T47D (cell line): ENCODE measurements at regions not wholly inside any gene's neighbourhood (a gene's known extent, or its start where the extent isn't known, plus 50 kb on each side); places are given as distances from the start of the nearest gene placed in this dataset.
"Not testable (repeated sequence)": the region's sequence is repeated elsewhere in the genome, so short reads cannot be mapped to it uniquely, and the experiment has no call there.

ENCODE experiments used
- DNase-seq, 2 experiments: peaks; one replicate each; pipeline versions ENCODE4 v3.0.0 to v3.0.0-alpha.2; 2011 to 2012; ENCODE audit warnings: low read depth in 1 of 2, low spot score in 1 of 2
- JUND ChIP-seq: IDR thresholded peaks from 2 replicates; pipeline ENCODE4 v1.6.1; 2012; ENCODE audit warnings: low read depth
- in situ Hi-C: cut with HindIII; loops from 2 replicates; pipeline ENCODE4 v1.10.0; 2016; ENCODE audit warnings: low sequenced_read_pairs, low pct_unique_long_range_greater_than_20kb

DNA sequence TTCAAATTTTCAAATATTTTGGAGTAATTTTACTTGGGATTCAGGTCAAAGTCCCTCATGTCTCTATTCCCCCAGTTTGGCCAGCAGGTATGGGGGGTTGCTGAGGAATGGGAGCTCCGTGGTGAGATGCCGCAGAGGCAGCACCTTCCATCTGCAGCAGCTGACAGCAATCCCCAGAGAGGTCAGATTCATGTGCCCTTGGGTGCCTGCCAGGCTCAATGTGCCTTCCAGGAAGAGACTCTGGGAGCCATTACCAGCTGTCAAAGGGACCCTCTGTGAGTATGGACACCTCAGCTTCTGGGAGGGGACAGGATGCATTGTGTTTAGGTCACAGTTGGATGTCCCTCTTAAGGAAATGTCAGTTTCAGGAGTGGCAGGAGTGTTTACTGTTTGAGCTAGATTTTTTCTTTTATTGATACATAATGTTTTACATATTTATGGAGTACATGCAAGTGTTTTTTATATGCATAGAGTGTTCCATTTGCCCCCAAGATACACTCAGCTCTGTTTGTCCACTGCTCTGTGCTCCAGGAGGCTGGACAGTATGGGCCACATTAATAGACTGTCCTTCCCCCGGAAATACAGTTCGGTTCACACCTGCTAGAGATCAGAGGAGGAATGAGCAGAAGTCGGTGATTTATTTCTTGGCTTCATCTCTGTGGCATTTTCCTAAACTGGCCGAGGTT is 75.3 kb upstream of the GRB10 start:
- no peak for TF ChIP-seq JUND
- in situ Hi-C loops = no loop called here
- DNase-seq = no peak

DNA sequence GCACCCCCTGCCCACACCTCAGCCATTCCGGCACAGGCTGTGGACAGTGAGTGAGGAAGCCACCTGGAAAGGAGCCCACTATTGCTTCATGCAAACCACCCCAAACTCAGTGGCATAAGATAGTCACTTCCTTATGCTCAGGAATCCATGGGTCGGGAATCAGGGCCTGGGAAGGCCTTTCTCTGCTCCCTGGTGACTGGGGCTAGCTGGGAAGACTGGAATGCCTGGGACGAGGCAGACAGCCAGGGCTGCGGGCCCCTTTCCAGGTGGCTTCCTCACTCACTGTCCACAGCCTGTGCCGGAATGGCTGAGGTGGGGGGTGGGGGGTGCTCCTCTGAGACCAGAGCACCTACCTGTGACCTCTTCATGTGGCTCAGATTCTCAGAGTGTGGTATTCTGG is 74.1 kb upstream of the GRB10 start:
- in situ Hi-C loops = no loop called here
- no peak for DNase-seq
- no peak for TF ChIP-seq JUND

DNA sequence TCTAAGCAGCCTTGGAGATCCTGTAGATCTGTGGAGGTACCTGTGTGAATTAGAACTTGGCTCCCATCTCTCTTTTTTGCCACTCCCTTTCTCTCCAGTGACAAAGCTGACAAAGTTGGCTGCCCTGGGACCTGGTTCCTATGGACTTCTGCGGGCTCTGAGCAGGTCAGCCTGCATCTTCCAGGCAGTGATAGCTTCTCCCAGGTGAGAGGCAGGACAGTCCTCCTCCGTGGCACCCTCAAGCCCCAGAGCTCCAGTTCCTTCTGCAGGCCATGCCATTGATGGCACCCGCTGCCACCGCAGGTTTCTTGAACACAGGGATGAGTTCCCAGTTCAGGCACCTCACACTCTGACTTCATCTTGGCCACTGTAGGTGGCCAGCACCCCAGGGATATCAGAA is 73.5 kb upstream of the GRB10 start:
- no peak for DNase-seq
- in situ Hi-C loops = no loop called here
- no peak for TF ChIP-seq JUND

DNA sequence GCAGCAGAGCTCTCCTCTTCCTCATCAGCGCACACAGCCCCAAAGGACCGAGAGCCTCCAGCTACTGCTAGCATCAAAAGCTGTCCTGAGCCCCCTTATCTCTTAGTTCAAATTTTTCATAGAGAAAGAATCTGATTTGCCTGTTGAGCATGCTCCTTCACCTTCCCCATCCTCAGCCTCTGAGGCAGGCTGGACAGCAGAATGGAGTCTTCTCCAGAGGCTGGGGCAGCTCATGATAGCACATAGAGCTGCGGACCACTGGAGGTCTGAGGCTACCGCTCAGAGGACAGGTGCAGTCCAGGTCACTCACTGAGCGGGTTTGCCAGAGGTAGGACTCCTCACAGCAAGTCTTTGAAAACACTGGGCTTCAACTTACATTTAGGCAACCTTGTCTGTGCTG is 72.8 kb upstream of the GRB10 start:
- no peak for TF ChIP-seq JUND

DNA sequence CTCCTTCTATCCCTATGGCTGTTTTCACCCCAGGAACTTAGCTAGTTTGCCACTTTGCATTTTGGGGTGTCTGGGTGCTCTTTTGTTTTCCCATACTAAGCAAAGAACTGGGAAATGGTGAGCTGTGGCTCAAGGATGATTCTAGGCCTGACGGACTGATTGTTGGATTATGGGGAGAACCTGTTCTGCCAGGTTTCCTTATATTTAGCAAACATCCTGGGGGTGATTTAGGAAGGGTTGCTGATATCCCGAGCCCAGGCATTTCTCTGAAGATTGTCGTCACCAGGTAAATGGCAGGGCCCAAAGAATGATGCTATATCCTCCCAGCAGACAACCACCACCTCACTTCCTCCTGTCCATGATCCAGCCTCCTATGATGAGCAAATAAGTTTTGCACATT is 72.1 kb upstream of the GRB10 start:
- TF ChIP-seq JUND = no peak
- peak; percentile 18 to 65 for DNase-seq
- in situ Hi-C loops = no loop called here

More for the DNA sequence above, 72.8 kb upstream of the GRB10 start:
- in situ Hi-C loops = no loop called here
- DNase-seq = no peak

DNA sequence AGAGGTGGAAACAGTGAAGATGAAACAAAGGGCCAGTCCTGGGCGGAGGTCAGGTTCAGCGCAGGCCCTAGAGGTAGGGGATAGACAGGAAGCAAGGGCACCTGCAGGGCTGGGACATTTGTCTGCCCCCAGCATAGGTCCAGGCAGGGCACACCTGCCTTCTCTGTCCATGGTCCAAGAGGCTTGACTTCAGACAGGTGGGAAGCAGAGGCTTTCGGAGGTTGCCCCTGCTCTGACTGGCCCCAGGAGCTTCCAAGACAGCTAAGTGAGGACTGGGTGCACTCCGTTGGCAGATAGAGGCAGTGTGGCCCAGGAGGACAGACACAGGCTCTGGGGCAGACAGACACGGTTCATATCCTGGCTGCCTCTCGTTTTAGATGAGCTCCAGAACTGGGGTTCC is 71.6 kb upstream of the GRB10 start:
- no peak for DNase-seq
- no peak for TF ChIP-seq JUND
- in situ Hi-C loops = no loop called here

DNA sequence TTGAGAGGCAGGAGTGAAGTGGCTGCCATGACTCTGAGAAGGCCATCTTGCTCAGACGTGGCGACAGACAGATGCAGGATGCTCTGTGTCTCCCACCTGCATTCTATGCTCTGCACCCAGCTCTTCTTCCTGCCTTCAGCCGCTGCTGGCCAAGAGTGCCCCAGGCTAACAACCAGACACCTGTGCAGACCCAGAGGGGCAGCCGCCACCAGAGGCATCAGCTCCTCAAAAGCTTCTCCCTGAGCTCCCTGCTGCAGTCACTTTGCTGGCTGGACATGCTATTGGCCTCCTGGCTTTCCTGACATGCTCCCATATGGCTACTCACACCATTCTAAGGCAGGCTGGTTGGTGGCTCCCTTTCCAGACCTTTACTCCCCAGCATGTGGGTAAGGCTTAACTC is 70.6 kb upstream of the GRB10 start:
- in situ Hi-C loops = no loop called here
- TF ChIP-seq JUND = no peak
- no peak for DNase-seq

DNA sequence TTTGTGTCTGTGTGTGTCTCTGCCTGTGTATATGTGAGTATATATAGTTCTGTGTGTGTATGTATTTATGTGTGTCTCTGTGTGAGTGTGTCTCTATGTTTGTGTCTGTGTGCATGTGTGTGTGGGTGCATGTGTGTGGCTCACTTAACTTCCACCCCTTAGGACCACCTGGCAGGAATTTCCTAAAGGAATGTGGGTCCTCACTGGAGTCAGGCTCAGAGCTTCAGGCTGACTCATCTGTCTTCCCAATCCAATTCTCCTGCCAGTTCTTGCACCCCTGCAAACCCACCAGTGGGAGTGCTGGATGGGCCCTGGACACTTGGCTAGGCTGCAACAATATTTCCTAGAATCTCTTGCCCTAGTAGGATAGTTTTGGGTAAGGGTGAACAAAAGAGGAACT is 70.2 kb upstream of the GRB10 start:
- no peak for DNase-seq
- in situ Hi-C loops = no loop called here
- no peak for TF ChIP-seq JUND

DNA sequence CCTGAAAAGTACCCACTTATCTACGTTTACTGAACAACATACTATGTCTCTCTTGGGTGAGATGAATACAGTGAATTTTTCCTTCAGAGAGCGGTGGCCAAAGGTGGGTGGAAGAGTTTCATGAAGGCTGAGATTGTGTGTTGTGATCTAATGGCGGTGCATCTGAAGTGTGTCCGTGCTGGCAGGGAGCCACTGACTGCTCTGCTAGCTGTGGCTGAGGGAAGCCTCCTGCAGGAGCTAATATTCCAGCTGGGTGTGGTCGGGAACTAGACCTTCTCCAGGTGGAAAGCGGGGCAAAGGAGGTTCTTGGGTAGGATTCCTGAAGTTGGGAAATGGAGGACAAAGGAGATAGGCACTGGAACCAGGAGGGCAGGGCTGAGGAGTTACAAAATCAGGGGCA is 69.2 kb upstream of the GRB10 start:
- in situ Hi-C loops = no loop called here
- TF ChIP-seq JUND = no peak
- DNase-seq = no peak

DNA sequence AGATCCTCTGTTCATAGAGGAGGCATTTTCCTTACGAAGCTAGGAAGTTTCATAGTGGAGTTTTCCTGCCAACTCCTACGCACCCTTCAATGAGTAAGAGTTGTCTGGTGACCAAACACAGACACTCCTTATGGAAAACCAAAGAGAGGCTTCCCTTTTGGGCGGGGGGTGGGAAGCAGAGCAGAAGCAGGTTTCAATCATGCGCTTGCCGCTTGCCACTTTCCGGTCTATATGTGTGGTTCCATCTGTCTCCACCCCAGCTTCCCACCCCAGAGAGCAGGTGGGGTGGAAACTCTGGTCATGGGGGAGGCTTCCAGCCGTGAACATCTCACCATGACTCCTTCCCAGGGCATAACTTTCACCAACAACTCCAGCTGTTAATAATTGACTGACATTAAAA is 68.8 kb upstream of the GRB10 start:
- in situ Hi-C loops = no loop called here
- no peak for TF ChIP-seq JUND
- DNase-seq = no peak

DNA sequence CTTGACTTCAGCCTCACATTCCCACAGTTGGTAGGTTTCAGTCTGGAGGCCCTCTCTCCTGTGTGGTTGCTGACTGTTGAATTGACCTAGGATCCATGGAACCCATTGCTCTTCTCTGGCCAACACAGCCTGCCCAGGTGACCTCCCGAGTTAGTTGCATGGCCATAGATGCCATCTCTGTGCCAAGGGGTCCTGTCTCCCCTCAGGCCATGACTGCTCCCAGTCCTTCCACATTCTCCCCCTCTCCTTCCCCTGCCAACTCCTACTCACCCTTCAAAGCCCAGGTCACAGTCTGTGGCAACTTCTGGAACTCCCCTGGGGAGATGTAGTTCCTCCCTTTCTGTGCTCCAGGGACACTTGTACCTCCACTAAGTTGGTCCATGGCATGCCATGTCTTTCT is 67.3 kb upstream of the GRB10 start:
- no peak for TF ChIP-seq JUND
- no peak for DNase-seq
- in situ Hi-C loops = no loop called here

DNA sequence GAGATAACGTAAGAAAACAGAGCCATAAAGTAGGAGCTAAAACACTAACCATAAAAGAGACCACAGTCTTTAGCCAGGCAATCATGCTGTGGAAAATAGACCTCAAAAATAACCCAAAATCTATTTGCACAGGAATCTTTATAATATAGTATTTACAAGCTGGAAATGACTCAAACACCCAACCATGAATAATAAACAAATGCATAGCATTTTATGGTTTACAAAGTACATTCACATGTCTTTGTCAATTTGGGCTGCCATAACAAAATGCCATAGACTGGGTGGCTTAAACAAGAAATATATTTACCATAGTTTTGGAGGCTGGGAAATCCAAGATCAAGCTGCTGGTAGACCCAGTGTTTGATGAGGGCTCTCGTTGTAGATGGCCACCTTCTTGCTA is 65.5 kb upstream of the GRB10 start:
- no peak for TF ChIP-seq JUND
- in situ Hi-C loops = no loop called here
- DNase-seq = no peak

DNA sequence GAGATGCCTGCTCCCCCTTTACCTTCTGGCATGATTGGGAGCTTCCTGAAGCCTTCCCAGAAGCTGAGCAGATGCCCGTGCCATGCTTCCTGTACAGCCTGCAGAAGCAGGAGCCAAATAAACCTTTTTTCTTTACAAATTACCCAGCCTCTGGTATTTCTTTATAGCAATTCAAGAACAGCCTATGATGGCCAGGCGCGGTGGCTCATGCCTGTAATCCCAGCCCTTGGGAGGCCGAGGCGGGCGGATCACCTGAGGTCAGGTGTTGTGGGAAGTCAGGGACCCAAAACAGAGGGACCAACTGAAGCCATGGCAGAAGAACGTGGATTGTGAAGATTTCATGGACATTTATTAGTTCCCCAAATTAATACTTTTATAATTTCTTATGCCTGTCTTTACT is 62.2 kb upstream of the GRB10 start:
- in situ Hi-C loops, DNase-seq: not testable (repeated sequence)

DNA sequence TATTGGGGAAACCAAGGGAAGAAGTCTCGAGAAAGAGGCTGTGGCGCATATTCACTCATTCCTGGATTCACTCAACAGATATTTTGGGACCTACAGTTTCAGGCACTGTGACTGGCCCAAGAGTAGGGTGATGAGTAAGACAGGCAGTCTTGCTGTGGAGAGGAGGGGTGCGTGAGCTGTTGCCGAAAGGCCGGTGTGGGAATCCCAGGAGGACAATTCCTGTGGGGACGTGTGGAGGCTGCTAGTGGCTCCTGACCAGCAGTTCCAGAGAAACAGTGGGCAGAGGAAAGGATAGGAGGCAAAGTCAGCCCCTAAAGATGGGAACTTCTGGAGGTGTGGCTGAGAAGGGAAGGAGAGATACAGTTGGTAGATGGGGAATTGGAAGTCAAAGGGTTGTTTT is 59.3 kb upstream of the GRB10 start:
- in situ Hi-C loops = no loop called here
- DNase-seq = no peak

More for the DNA sequence above, 59.3 kb upstream of the GRB10 start:
- TF ChIP-seq JUND = no peak
